PC-9 (cell line): ENCODE measurements at regions not wholly inside any gene's neighbourhood (a gene's known extent, or its start where the extent isn't known, plus 50 kb on each side); places are given as distances from the start of the nearest gene placed in this dataset.

Source experiments
- BruUV-seq: library from RNA; stranded (reverse); fragments of 400-500 nt; replicated peaks from 2 replicates; lab custom pipeline; 2021; lab: Mats Ljungman, UMichigan
- CTCF ChIA-PET: fragments of 300-600 bp; sonication (Branson Sonifier 250); formaldehyde crosslinking; loops from one replicate; lab custom pipeline; 2022; ENCODE audit warnings: antibody characterized with exemption; lab: Charles Lee
- POLR2A ChIA-PET: fragments of 300-600 bp; sonication (Branson Sonifier 250); formaldehyde crosslinking; loops from one replicate; lab custom pipeline; 2022; ENCODE audit warnings: antibody characterized with exemption; ENCODE audit not compliant: unreplicated experiment; lab: Charles Lee
- DNase-seq, 2 experiments: peaks; one replicate each; pipeline versions ENCODE4 v3.0.0 to v3.0.0-alpha.2; 2015 to 2022; ENCODE audit warnings: mixed read lengths in 1 of 2
- H2AFZ ChIP-seq: fragments of 200-600 bp; sonication (generic); 2 replicates; pipeline ENCODE4 v1.8.1; 2017; ENCODE audit warnings: antibody characterized with exemption
- H3F3A ChIP-seq: fragments of 200-600 bp; sonication (generic); 2 replicates; pipeline ENCODE4 v1.8.1; 2017; ENCODE audit warnings: antibody characterized with exemption, mild to moderate bottlenecking, low read depth; ENCODE audit not compliant: insufficient read depth
- H3K27ac ChIP-seq: fragments of 200-600 bp; sonication (generic); 2 replicates; pipeline ENCODE4 v1.6.1; 2016; ENCODE audit warnings: mixed run types
- H3K27me3 ChIP-seq: fragments of 200-600 bp; sonication (generic); 2 replicates; pipeline ENCODE4 v1.6.1; 2016; ENCODE audit warnings: low read depth, mixed run types; ENCODE audit not compliant: insufficient read depth
- H3K36me3 ChIP-seq: fragments of 200-600 bp; sonication (generic); 2 replicates; pipeline ENCODE4 v1.6.1; 2016; ENCODE audit warnings: low read depth, mixed run types
- H3K4me1 ChIP-seq: fragments of 200-600 bp; sonication (generic); replicated peaks from 2 replicates; pipeline ENCODE4 v1.6.1; 2016; ENCODE audit warnings: mixed run types; ENCODE audit not compliant: insufficient read depth
- H3K4me2 ChIP-seq: fragments of 200-600 bp; sonication (generic); 2 replicates; pipeline ENCODE4 v1.6.1; 2017; ENCODE audit warnings: mixed run types
- H3K4me3 ChIP-seq: fragments of 200-600 bp; sonication (generic); 2 replicates; pipeline ENCODE4 v1.6.1; 2016; ENCODE audit warnings: mixed run types
- H3K79me2 ChIP-seq: fragments of 200-600 bp; sonication (generic); 2 replicates; pipeline ENCODE4 v1.6.1; 2017; ENCODE audit warnings: low read depth, mixed run types
- H3K9me2 ChIP-seq: fragments of 200-600 bp; sonication (generic); 2 replicates; pipeline ENCODE4 v1.8.1; 2017; ENCODE audit warnings: mild to moderate bottlenecking; ENCODE audit not compliant: insufficient read depth
- H3K9me3 ChIP-seq: fragments of 200-600 bp; sonication (generic); 2 replicates; pipeline ENCODE4 v1.8.1; 2016; ENCODE audit warnings: low read depth; ENCODE audit not compliant: insufficient read depth
- H4K20me1 ChIP-seq: fragments of 200-600 bp; sonication (generic); 2 replicates; pipeline ENCODE4 v1.8.1; 2017; ENCODE audit not compliant: insufficient read depth
- CTCF ChIP-seq: fragments of 200-600 bp; sonication (generic); conservative IDR thresholded peaks from 2 replicates; pipeline ENCODE4 v1.6.1; 2017; ENCODE audit warnings: mixed run types, antibody characterized with exemption, mild to moderate bottlenecking, moderate library complexity
- EZH2 ChIP-seq: fragments of 200-600 bp; sonication (generic); IDR thresholded peaks from 2 replicates; pipeline ENCODE4 v1.8.0; 2017; ENCODE audit warnings: antibody characterized with exemption, low read depth
- intact Hi-C: fragments of 100-400 bp; cut with micrococcal nuclease; formaldehyde crosslinking; loops from one replicate; pipeline ENCODE4 v1.10.0; 2022; ENCODE audit not compliant: unreplicated experiment

GRCh38 chr22:22061085-22062077 is 78.8 kb upstream of the TOP3B start:
- no peaks in the 10 kb centered on the region for H3K36me3 ChIP-seq
- H3K79me2 ChIP-seq: no peaks in the 10 kb centered on the region
- H3K27me3 ChIP-seq: peaks cover 37% of the 10 kb centered on the region
- no peaks in the 10 kb centered on the region for H3K9me2 ChIP-seq
- H3K4me2 ChIP-seq: no peak overlapping the region
- no peak overlapping the region for H3K4me3 ChIP-seq
- no peaks in the 10 kb centered on the region for H3K9me3 ChIP-seq
- H2AFZ ChIP-seq: no peak overlapping the region
- DNase-seq: no peak
- CTCF ChIA-PET: no interaction called here
- H3K4me1 ChIP-seq: no peaks in the 10 kb centered on the region
- no peaks in the 10 kb centered on the region for H3F3A ChIP-seq
- no peak for TF ChIP-seq CTCF
- no peak for TF ChIP-seq EZH2
- no peaks in the 10 kb centered on the region for H4K20me1 ChIP-seq
- no peak overlapping the region for H3K27ac ChIP-seq
- intact Hi-C loops: no loop called here
- no TSS peak for BruUV-seq
- POLR2A ChIA-PET: no interaction called here

GRCh38 chr22:22060200-22061084 is 77.9 kb upstream of the TOP3B start:
- Histone ChIP-seq H4K20me1 (no peaks in the 10 kb centered on the region), H3K27ac (no peak overlapping the region), H3K4me1 (no peaks in the 10 kb centered on the region), H3K9me3 (no peaks in the 10 kb centered on the region), H3K27me3 (peaks cover 42% of the 10 kb centered on the region), H3K36me3 (no peaks in the 10 kb centered on the region), H3F3A (no peaks in the 10 kb centered on the region), H3K79me2 (no peaks in the 10 kb centered on the region), H3K9me2 (no peaks in the 10 kb centered on the region), H3K4me2 (no peak overlapping the region), H2AFZ (no peak overlapping the region), H3K4me3 (no peak overlapping the region)
- DNase-seq: peak in 1 of 2 experiments; percentile 29
- intact Hi-C loops: no loop called here
- TF ChIP-seq CTCF (peak; percentile 64), EZH2 (no peak)
- CTCF ChIA-PET: no interaction called here
- POLR2A ChIA-PET: no interaction called here
- BruUV-seq: no TSS peak

GRCh38 chr22:22059291-22060002 is 76.9 kb upstream of the TOP3B start:
- Histone ChIP-seq H3K9me2 (no peaks in the 10 kb centered on the region), H3K27ac (no peak overlapping the region), H4K20me1 (no peaks in the 10 kb centered on the region), H3K27me3 (peaks cover 38% of the 10 kb centered on the region), H3K4me2 (no peak overlapping the region), H3K9me3 (no peaks in the 10 kb centered on the region), H3K79me2 (no peaks in the 10 kb centered on the region), H2AFZ (no peak overlapping the region), H3K36me3 (no peaks in the 10 kb centered on the region), H3F3A (no peaks in the 10 kb centered on the region), H3K4me3 (no peak overlapping the region), H3K4me1 (no peaks in the 10 kb centered on the region)
- DNase-seq: no peak
- ChIA-PET CTCF (no interaction called here), POLR2A (no interaction called here)
- intact Hi-C loops: no loop called here
- BruUV-seq: no TSS peak
- TF ChIP-seq EZH2 (no peak), CTCF (no peak)
